Spleen (tissue), 7 donors: ENCODE measurements at regions not wholly inside any gene's neighbourhood (a gene's known extent, or its start where the extent isn't known, plus 50 kb on each side); places are given as distances from the start of the nearest gene placed in this dataset.

Experiments
- POLR2AphosphoS5 ChIP-seq, 3 donors: sonication (generic); formaldehyde crosslinking; IDR thresholded peaks; one replicate each; pipeline ENCODE4 v1.5.1; 2017; ENCODE audit warnings: antibody characterized with exemption in 3 of 3
- TF ChIP-seq, protein P1 (sequence below), 11 experiments: fragments of 200-600 bp in 7 of 11; fragments of 450-650 bp in 4 of 11; sonication (generic) in 4 of 11; IDR thresholded peaks in 8 of 11; conservative IDR thresholded peaks in 3 of 11; 1 replicate in 7 of 11; 2 replicates in 4 of 11; pipeline versions ENCODE4 v1.4.0 to v1.8.0; 2016 to 2021; ENCODE audit warnings: antibody characterized with exemption in 11 of 11, inconsistent platforms in 4 of 11, mild to moderate bottlenecking in 1 of 11
- donor health status: DM: no; HTN: no; CAD: no; lungs with moderate emphysema.
- donor health status: DM: no; HTN: no; CAD: no.
- donor health status: DM: no; HTN: no; CAD: no.

GRCh38 chr22:44398856-44399837 is 86.4 kb upstream of the SHISAL1 start:
- TF ChIP-seq, protein P1, sequence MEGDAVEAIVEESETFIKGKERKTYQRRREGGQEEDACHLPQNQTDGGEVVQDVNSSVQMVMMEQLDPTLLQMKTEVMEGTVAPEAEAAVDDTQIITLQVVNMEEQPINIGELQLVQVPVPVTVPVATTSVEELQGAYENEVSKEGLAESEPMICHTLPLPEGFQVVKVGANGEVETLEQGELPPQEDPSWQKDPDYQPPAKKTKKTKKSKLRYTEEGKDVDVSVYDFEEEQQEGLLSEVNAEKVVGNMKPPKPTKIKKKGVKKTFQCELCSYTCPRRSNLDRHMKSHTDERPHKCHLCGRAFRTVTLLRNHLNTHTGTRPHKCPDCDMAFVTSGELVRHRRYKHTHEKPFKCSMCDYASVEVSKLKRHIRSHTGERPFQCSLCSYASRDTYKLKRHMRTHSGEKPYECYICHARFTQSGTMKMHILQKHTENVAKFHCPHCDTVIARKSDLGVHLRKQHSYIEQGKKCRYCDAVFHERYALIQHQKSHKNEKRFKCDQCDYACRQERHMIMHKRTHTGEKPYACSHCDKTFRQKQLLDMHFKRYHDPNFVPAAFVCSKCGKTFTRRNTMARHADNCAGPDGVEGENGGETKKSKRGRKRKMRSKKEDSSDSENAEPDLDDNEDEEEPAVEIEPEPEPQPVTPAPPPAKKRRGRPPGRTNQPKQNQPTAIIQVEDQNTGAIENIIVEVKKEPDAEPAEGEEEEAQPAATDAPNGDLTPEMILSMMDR (IDR thresholded peaks at IDR 0.05 in 8 of 11, conservative IDR thresholded peaks at IDR 0.05 in 3 of 11): no peak
- TF ChIP-seq POLR2AphosphoS5 (IDR thresholded peaks at IDR 0.05): no peak
